NCI-H510A treated with DMSO at 0.1 percent for 48 hours (cell line): ENCODE measurements at regions not wholly inside any gene's neighbourhood (a gene's known extent, or its start where the extent isn't known, plus 50 kb on each side); places are given as distances from the start of the nearest gene placed in this dataset.
A peak's percentile ranks its signal among the peaks of the same experiment; 100 is the strongest.

ENCODE experiments used
- DNase-seq: peaks from one replicate; lab custom pipeline; 2025; lab: John Stamatoyannopoulos, UW

- no peak for DNase-seq
These were observed 377.1 kb downstream of the TNS1 start for GRCh38 chr2:217625557-217626169.

GRCh38 chr2:217623281-217623912, 379.4 kb downstream of the TNS1 start:
- no peak for DNase-seq

- DNase-seq: peak; percentile 88
These were observed 380.4 kb downstream of the TNS1 start for GRCh38 chr2:217622205-217623060.

GRCh38 chr2:217621391-217621801, 381.4 kb downstream of the TNS1 start:
- no peak for DNase-seq

GRCh38 chr2:217618744-217619143, 384.1 kb downstream of the TNS1 start:
- no peak for DNase-seq

GRCh38 chr2:217617616-217618022, 385.2 kb downstream of the TNS1 start:
- DNase-seq: no peak

- DNase-seq: no peak
These were observed 385.9 kb downstream of the TNS1 start for GRCh38 chr2:217616936-217617335.

GRCh38 chr2:217615171-217615570, 387.6 kb downstream of the TNS1 start:
- no peak for DNase-seq

- no peak for DNase-seq
These were observed 388.3 kb downstream of the TNS1 start for GRCh38 chr2:217614498-217614897.

- no peak for DNase-seq
These were observed 388.7 kb downstream of the TNS1 start for GRCh38 chr2:217614096-217614495.

- DNase-seq: peak; percentile 10
These were observed 389.9 kb downstream of the TNS1 start for GRCh38 chr2:217612920-217613319.

- DNase-seq: no peak
These were observed 390.6 kb downstream of the TNS1 start for GRCh38 chr2:217612211-217612610.

GRCh38 chr2:217611626-217612127, 391.1 kb downstream of the TNS1 start:
- no peak for DNase-seq

GRCh38 chr2:217611056-217611455, 391.7 kb downstream of the TNS1 start:
- DNase-seq: no peak

- peak; percentile 97 for DNase-seq
These were observed 392.4 kb downstream of the TNS1 start for GRCh38 chr2:217610401-217610814.

GRCh38 chr2:217609952-217610351, 392.8 kb downstream of the TNS1 start:
- peak; percentile 97 for DNase-seq

GRCh38 chr2:217606296-217606695, 396.5 kb downstream of the TNS1 start:
- no peak for DNase-seq

- peak; percentile 62 for DNase-seq
These were observed 398.1 kb downstream of the TNS1 start for GRCh38 chr2:217604527-217605194.

GRCh38 chr2:217601601-217602000, 401.2 kb downstream of the TNS1 start:
- no peak for DNase-seq

GRCh38 chr2:217599906-217600305, 402.9 kb downstream of the TNS1 start:
- DNase-seq: no peak

- DNase-seq: no peak
These were observed 405.1 kb downstream of the TNS1 start for GRCh38 chr2:217597681-217598080.

GRCh38 chr2:217597145-217597544, 405.6 kb downstream of the TNS1 start:
- DNase-seq: no peak
